ENCODE measurements at regions not wholly inside any gene's neighbourhood (a gene's known extent, or its start where the extent isn't known, plus 50 kb on each side); places are given as distances from the start of the nearest gene placed in this dataset.

- TF ChIP-seq CTCF (IDR thresholded peaks at IDR 0.05; ENCODE audit: low read length) (no peak), EZH2 (optimal IDR thresholded peaks at IDR 0.05; ENCODE audit: low read depth, low read length) (no peak), EZH2phosphoT487 (IDR thresholded peaks at IDR 0.05; ENCODE audit: low read length) (no peak)
These were observed 194.4 kb upstream of the GBE1 start for GRCh38 chr3:81955878-81956277.

All from MM.1S (cell line).